HG03097 (cell line): ENCODE measurements at regions not wholly inside any gene's neighbourhood (a gene's known extent, or its start where the extent isn't known, plus 50 kb on each side); places are given as distances from the start of the nearest gene placed in this dataset.
"Not testable (repeated sequence)": the region's sequence is repeated elsewhere in the genome, so short reads cannot be mapped to it uniquely, and the experiment has no call there.

Experiments
- ATAC-seq: cut with Tn5 transposase; IDR thresholded peaks from one replicate; pipeline ENCODE4 v1.9.1; 2021; ENCODE audit not compliant: unreplicated experiment, low FRiP score

- ATAC-seq = no peak
Observed at GRCh38 chr18:64785686-64786085, 636.8 kb upstream of the LINC00305 start.

GRCh38 chr18:64777556-64777955 lies 628.7 kb upstream of the LINC00305 start:
- no peak for ATAC-seq

GRCh38 chr18:64765908-64766307 lies 617.0 kb upstream of the LINC00305 start:
- no peak for ATAC-seq

GRCh38 chr18:64752707-64753106 lies 603.8 kb upstream of the LINC00305 start:
- ATAC-seq = no peak

- no peak for ATAC-seq
Observed at GRCh38 chr18:64749884-64750283, 601.0 kb upstream of the LINC00305 start.

- no peak for ATAC-seq
Observed at GRCh38 chr18:64747803-64748202, 598.9 kb upstream of the LINC00305 start.

- ATAC-seq = no peak
Observed at GRCh38 chr18:64742898-64743297, 594.0 kb upstream of the LINC00305 start.

- no peak for ATAC-seq
Observed at GRCh38 chr18:64734063-64734462, 585.2 kb upstream of the LINC00305 start.

- not testable (repeated sequence) for ATAC-seq
Observed at GRCh38 chr18:64725657-64726056, 576.8 kb upstream of the LINC00305 start.

- no peak for ATAC-seq
Observed at GRCh38 chr18:64720781-64721464, 572.0 kb upstream of the LINC00305 start.

GRCh38 chr18:64718808-64719207 lies 569.9 kb upstream of the LINC00305 start:
- ATAC-seq = no peak

- ATAC-seq = no peak
Observed at GRCh38 chr18:64717026-64717425, 568.1 kb upstream of the LINC00305 start.

- no peak for ATAC-seq
Observed at GRCh38 chr18:64714086-64714485, 565.2 kb upstream of the LINC00305 start.

GRCh38 chr18:64713284-64713683 lies 564.4 kb upstream of the LINC00305 start:
- ATAC-seq = peak; percentile 99

- ATAC-seq = no peak
Observed at GRCh38 chr18:64712035-64712434, 563.1 kb upstream of the LINC00305 start.

- ATAC-seq = no peak
Observed at GRCh38 chr18:64710105-64710861, 561.4 kb upstream of the LINC00305 start.

- ATAC-seq = no peak
Observed at GRCh38 chr18:64707052-64707451, 558.2 kb upstream of the LINC00305 start.

GRCh38 chr18:64699081-64699480 lies 550.2 kb upstream of the LINC00305 start:
- no peak for ATAC-seq

GRCh38 chr18:64695851-64696553 lies 547.1 kb upstream of the LINC00305 start:
- no peak for ATAC-seq

GRCh38 chr18:64693766-64694165 lies 544.9 kb upstream of the LINC00305 start:
- no peak for ATAC-seq

GRCh38 chr18:64692826-64693225 lies 543.9 kb upstream of the LINC00305 start:
- no peak for ATAC-seq
